ENCODE measurements at regions not wholly inside any gene's neighbourhood (a gene's known extent, or its start where the extent isn't known, plus 50 kb on each side); places are given as distances from the start of the nearest gene placed in this dataset. TPM values are rescaled to one million over a fixed set of nuclear protein-coding genes. Genes with fewer than 3 reads are reported as not detected.

Small RNAs in the stretch of these regions (small RNA-seq; reads per million reads assigned to genes)
- not detected for gene RN7SKP168
